CD4-positive, alpha-beta T cell (primary cell): ENCODE measurements at regions not wholly inside any gene's neighbourhood (a gene's known extent, or its start where the extent isn't known, plus 50 kb on each side); places are given as distances from the start of the nearest gene placed in this dataset.

Source experiments
- ATAC-seq: fragments of 200-7000 bp; cut with Tn5 transposase; one replicate; pipeline ENCODE4 v1.10.0; 2022; ENCODE audit warnings: mild to moderate bottlenecking; ENCODE audit not compliant: poor library complexity
- CTCF ChIA-PET: fragments of 350-600 bp; sonication (Branson Sonifier 250); formaldehyde crosslinking; loops from one replicate; lab custom pipeline; 2021; ENCODE audit warnings: antibody characterized with exemption, inconsistent platforms; lab: Charles Lee
- POLR2A ChIA-PET: fragments of 350-600 bp; sonication (Branson Sonifier 250); formaldehyde crosslinking; loops from one replicate; lab custom pipeline; 2021; ENCODE audit warnings: antibody characterized with exemption, inconsistent platforms; lab: Charles Lee
- DNase-seq, 14 experiments: peaks; one replicate each; pipeline ENCODE4 v3.0.0-alpha.2; 2013 to 2020; ENCODE audit warnings: mixed read lengths in 2 of 14
- H3K27ac ChIP-seq, 2 donors: one replicate each; pipeline versions ENCODE4 v1.5.1 to v1.7.0; 2013; ENCODE audit warnings: low read length in 2 of 2, low read depth in 1 of 2, mild to moderate bottlenecking in 1 of 2
- H3K27me3 ChIP-seq, 2 experiments: 1 replicate in 1 of 2; 2 replicates in 1 of 2; pipeline versions ENCODE4 v1.6.1 to v1.7.0; 2013; ENCODE audit warnings: low read length in 2 of 2, control low read depth in 1 of 2, mild to moderate bottlenecking in 1 of 2, moderate library complexity in 1 of 2; ENCODE audit not compliant: insufficient read depth in 2 of 2, control insufficient read depth in 1 of 2
- H3K36me3 ChIP-seq: one replicate; pipeline ENCODE4 v1.6.1; 2013; ENCODE audit warnings: low read length, control low read depth; ENCODE audit not compliant: insufficient read depth
- H3K4me1 ChIP-seq: one replicate; pipeline ENCODE4 v1.6.1; 2013; ENCODE audit warnings: low read length, control low read depth; ENCODE audit not compliant: insufficient read depth
- H3K4me3 ChIP-seq: one replicate; pipeline ENCODE4 v1.5.1; 2013; ENCODE audit warnings: mild to moderate bottlenecking, low read length, moderate library complexity
- H3K9me3 ChIP-seq, 2 experiments: 1 replicate in 1 of 2; 2 replicates in 1 of 2; pipeline versions ENCODE4 v1.6.1 to v1.7.0; 2013; ENCODE audit warnings: low read length in 2 of 2, mild to moderate bottlenecking in 2 of 2, control low read depth in 1 of 2, moderate library complexity in 1 of 2; ENCODE audit not compliant: control insufficient read depth in 1 of 2, insufficient read depth in 1 of 2
- H3K27ac Mint-ChIP-seq: one replicate; pipeline ENCODE4 v1.8.0; 2020; ENCODE audit warnings: mixed read lengths
- H3K27me3 Mint-ChIP-seq: one replicate; pipeline ENCODE4 v1.8.0; 2021; ENCODE audit warnings: mixed read lengths
- H3K36me3 Mint-ChIP-seq: one replicate; pipeline ENCODE4 v1.8.0; 2021; ENCODE audit warnings: low read depth, mixed read lengths
- H3K4me1 Mint-ChIP-seq: one replicate; pipeline ENCODE4 v1.8.0; 2021; ENCODE audit warnings: low read depth, mixed read lengths
- H3K4me3 Mint-ChIP-seq: one replicate; pipeline ENCODE4 v1.8.0; 2020; ENCODE audit warnings: mild to moderate bottlenecking, mixed read lengths
- H3K9me3 Mint-ChIP-seq: one replicate; pipeline ENCODE4 v1.8.0; 2020; ENCODE audit warnings: mixed read lengths
- CTCF ChIP-seq: fragments of 200-600 bp; IDR thresholded peaks from one replicate; pipeline ENCODE4 v1.8.0; 2022; ENCODE audit warnings: antibody characterized with exemption, mild to moderate bottlenecking
- intact Hi-C, 2 experiments: fragments of 100-400 bp; cut with DNase I in 1 of 2; cut with micrococcal nuclease in 1 of 2; formaldehyde crosslinking; loops; one replicate each; pipeline versions ENCODE4 v1.15.1 to v1.9.0; 2023 to 2025; cut with DNase I, micrococcal nuclease

- intact Hi-C loops: no loop called here
- CTCF ChIA-PET: interaction anchor here (1.4 kb wide), 1 partner anchor 10 kb away, joined by 3 read pairs; no protein-coding TSS in a partner anchor
- Mint-ChIP-seq H3K4me3 (no peak overlapping the region), H3K36me3 (no peaks in the 10 kb centered on the region), H3K9me3 (peaks cover 4% of the 10 kb centered on the region), H3K27me3 (no peaks in the 10 kb centered on the region), H3K4me1 (no peaks in the 10 kb centered on the region), H3K27ac (no peak overlapping the region)
- H3K9me3 ChIP-seq: no peaks in the 10 kb centered on the region
- DNase-seq (no peak), ATAC-seq (no peak)
- no peak overlapping the region for H3K4me3 ChIP-seq
- POLR2A ChIA-PET: no interaction called here
- no peaks in the 10 kb centered on the region for H3K36me3 ChIP-seq
- no peak overlapping the region for H3K27ac ChIP-seq
- TF ChIP-seq CTCF: no peak
- no peaks in the 10 kb centered on the region for H3K27me3 ChIP-seq
- H3K4me1 ChIP-seq: no peaks in the 10 kb centered on the region
Measured at GRCh38 chr15:96958721-96959120, 628.2 kb downstream of the NR2F2 start.

DNA sequence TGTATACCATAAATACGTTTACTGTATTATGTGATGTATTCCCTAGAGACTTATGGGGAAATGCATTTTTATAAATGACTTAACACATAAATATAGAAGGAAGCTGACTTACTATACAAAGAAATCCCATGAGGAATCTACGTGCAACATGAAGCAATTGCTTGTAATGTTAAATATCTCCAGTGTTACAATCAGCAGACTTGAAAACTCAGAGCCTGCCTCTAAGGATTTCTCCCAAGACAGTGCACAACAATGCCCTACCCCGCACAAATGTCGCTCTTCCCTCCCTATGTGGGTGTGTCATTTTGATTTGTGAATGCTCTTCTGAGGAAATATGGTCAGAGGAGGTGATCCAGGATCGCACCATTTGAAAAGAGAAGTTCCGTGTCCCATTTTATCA lies 629.0 kb downstream of the NR2F2 start:
- intact Hi-C loops: no loop called here
- Mint-ChIP-seq H3K9me3 (peaks cover 4% of the 10 kb centered on the region), H3K36me3 (no peaks in the 10 kb centered on the region), H3K4me3 (no peak overlapping the region), H3K4me1 (no peaks in the 10 kb centered on the region), H3K27me3 (no peaks in the 10 kb centered on the region), H3K27ac (no peak overlapping the region)
- no peaks in the 10 kb centered on the region for H3K27me3 ChIP-seq
- ChIA-PET CTCF (no interaction called here), POLR2A (no interaction called here)
- no peaks in the 10 kb centered on the region for H3K4me1 ChIP-seq
- TF ChIP-seq CTCF: no peak
- H3K4me3 ChIP-seq: no peak overlapping the region
- no peak for DNase-seq
- H3K27ac ChIP-seq: no peak overlapping the region
- ATAC-seq: no peak
- H3K36me3 ChIP-seq: no peaks in the 10 kb centered on the region
- H3K9me3 ChIP-seq: peaks cover 0 to 5% of the 10 kb centered on the region in 2 experiments

DNA sequence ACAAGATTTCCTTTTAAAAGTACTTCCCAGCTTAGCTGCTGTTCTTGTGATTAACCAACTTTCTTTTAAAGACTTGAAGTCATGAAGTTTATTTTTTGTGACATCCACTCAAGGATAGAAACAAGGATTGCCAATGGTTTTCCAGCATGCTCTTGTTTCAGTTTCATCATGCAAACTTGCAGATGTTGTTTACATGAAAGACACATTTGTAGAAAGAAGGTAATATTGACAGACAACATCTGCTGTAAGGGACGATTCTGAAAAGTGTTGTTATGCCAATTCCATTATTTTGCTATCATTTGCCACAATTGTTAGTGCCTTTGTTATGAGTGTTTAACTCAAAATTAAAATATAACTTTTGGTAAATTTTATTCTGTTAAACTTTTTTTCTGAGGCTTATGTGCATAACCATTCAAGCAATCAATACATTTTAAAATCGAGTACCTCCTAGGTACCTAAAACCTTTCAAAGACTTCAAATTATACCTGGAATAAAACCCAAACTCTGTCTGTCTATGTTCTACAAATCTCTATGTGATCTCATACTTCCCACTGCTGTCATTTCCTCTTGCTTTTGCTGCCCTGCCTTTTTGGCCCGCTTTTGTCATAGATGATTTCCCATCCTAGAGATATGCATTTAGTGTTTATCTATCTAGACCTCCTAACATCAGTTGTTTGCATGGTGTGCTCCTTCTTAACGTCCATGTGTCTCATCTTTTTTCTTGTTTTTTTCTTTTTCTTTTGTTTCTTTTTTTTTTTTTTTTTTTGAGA lies 630.4 kb downstream of the NR2F2 start:
- H3K27ac ChIP-seq: no peak overlapping the region
- Mint-ChIP-seq H3K36me3 (no peaks in the 10 kb centered on the region), H3K4me3 (no peak overlapping the region), H3K9me3 (peaks cover 4% of the 10 kb centered on the region), H3K27ac (no peak overlapping the region), H3K27me3 (no peaks in the 10 kb centered on the region), H3K4me1 (no peaks in the 10 kb centered on the region)
- no peak overlapping the region for H3K4me3 ChIP-seq
- CTCF ChIA-PET: no interaction called here
- H3K27me3 ChIP-seq: no peaks in the 10 kb centered on the region
- ATAC-seq (no peak), DNase-seq (no peak)
- TF ChIP-seq CTCF: no peak
- POLR2A ChIA-PET: no interaction called here
- no peaks in the 10 kb centered on the region for H3K4me1 ChIP-seq
- H3K9me3 ChIP-seq: peaks cover 0 to 7% of the 10 kb centered on the region in 2 experiments
- intact Hi-C loops: no loop called here
- H3K36me3 ChIP-seq: no peaks in the 10 kb centered on the region
